Mucosa of descending colon (tissue), 3 donors: ENCODE measurements at regions not wholly inside any gene's neighbourhood (a gene's known extent, or its start where the extent isn't known, plus 50 kb on each side); places are given as distances from the start of the nearest gene placed in this dataset.
"Not testable (repeated sequence)": the region's sequence is repeated elsewhere in the genome, so short reads cannot be mapped to it uniquely, and the experiment has no call there.

ENCODE experiments used
- ATAC-seq: fragments of 200-7000 bp; cut with Tn5 transposase; one replicate; pipeline ENCODE4 v1.9.1; 2020; ENCODE audit warnings: mild to moderate bottlenecking, moderate library complexity
- DNase-seq, 3 donors: peaks; one replicate each; pipeline ENCODE4 v3.0.0-alpha.2; 2020
- H3K36me3 ChIP-seq: fragments of 200-600 bp; one replicate; pipeline ENCODE4 v1.8.0; 2021; ENCODE audit warnings: low read depth, mild to moderate bottlenecking
- H3K4me1 ChIP-seq: fragments of 200-600 bp; one replicate; pipeline ENCODE4 v1.8.0; 2021; ENCODE audit warnings: low read depth, mild to moderate bottlenecking
- H3K4me3 ChIP-seq: fragments of 200-600 bp; one replicate; pipeline ENCODE4 v1.8.0; 2021; ENCODE audit warnings: mild to moderate bottlenecking
- H3K9me3 ChIP-seq: fragments of 200-600 bp; one replicate; pipeline ENCODE4 v1.8.0; 2021; ENCODE audit warnings: mild to moderate bottlenecking
- intact Hi-C, 2 donors: fragments of 100-400 bp; cut with DNase I in 1 of 2; cut with micrococcal nuclease in 1 of 2; formaldehyde crosslinking; loops; one replicate each; pipeline versions ENCODE4 v1.11.0 to v1.11.1; 2022; cut with DNase I, micrococcal nuclease
- TF ChIP-seq, protein P1 (sequence below): fragments of 200-600 bp; IDR thresholded peaks from one replicate; pipeline ENCODE4 v1.8.0; 2022; ENCODE audit warnings: antibody characterized with exemption, mild to moderate bottlenecking
- donor health status: DM: no; HTN: no; CAD: no; lungs with moderate emphysema.
- donor health status: DM: no; HTN: no; CAD: no.
- donor health status: DM: no; HTN: yes; CAD: no.

GRCh38 chr10:3874990-3875841, 90.2 kb upstream of the KLF6 start:
- Histone ChIP-seq H3K9me3 (no peaks in the 10 kb centered on the region), H3K4me1 (peaks cover 20% of the 10 kb centered on the region), H3K36me3 (no peaks in the 10 kb centered on the region), H3K4me3 (no peak overlapping the region)
- TF ChIP-seq, protein P1, sequence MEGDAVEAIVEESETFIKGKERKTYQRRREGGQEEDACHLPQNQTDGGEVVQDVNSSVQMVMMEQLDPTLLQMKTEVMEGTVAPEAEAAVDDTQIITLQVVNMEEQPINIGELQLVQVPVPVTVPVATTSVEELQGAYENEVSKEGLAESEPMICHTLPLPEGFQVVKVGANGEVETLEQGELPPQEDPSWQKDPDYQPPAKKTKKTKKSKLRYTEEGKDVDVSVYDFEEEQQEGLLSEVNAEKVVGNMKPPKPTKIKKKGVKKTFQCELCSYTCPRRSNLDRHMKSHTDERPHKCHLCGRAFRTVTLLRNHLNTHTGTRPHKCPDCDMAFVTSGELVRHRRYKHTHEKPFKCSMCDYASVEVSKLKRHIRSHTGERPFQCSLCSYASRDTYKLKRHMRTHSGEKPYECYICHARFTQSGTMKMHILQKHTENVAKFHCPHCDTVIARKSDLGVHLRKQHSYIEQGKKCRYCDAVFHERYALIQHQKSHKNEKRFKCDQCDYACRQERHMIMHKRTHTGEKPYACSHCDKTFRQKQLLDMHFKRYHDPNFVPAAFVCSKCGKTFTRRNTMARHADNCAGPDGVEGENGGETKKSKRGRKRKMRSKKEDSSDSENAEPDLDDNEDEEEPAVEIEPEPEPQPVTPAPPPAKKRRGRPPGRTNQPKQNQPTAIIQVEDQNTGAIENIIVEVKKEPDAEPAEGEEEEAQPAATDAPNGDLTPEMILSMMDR: no peak
- peak; percentile 67 for ATAC-seq
- peak in 1 of 3 donors; percentile 58 for DNase-seq
- intact Hi-C loops: no loop called here

DNA sequence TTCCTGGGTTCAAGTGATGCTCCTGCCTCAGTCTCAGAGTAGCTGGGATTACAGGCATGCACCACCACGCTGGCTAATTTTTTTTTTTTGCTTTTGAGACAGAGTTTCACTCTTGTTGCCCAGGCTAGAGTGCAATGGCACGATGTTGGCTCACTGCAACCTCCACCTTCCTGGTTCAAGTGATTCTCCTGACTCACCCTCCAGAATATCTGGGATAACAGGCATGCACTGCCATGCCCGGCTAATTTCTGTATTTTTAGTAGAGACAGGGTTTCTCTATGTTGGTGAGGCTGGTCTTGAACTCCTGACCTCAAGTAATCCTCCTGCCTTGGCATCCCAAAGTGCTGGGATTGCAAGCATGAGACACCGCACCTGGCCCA, 89.6 kb upstream of the KLF6 start:
- ATAC-seq, H3K36me3 ChIP-seq, intact Hi-C loops, DNase-seq, H3K4me3 ChIP-seq, H3K9me3 ChIP-seq: not testable (repeated sequence)
- H3K4me1 ChIP-seq: peaks cover 20% of the 10 kb centered on the region

DNA sequence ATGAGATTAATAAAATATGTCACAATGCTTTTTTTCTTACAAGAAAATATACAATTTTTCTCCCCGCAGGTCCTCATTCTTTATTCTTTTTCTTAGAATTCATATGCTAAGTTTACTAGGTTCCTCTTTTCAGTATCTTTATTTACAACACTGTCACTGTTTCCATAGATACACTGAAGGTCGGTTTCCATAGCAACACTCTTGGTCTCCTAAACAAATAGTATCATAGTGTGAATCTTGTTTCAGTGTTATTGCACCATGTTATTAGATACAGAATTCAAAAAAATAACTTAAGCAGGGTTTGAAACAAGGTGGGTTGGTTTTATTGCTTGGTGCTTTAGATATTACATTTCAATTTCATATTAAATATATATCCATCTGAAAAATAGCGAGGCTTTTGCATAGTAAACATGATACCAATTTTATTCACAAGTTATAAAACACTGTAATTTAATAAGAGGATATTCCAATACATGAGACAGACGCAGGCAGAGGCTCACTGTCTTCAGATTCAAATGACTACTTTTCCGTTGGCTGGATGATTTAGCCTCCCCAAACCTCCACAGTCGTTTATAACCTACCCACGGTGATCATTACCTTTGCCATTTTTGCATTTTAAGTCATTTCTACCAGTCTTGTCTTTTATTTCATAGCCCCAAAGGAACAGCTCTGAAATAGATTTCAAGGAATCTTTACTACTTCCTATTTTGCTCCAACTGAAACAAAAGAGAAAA, 88.9 kb upstream of the KLF6 start:
- intact Hi-C loops: no loop called here
- H3K36me3 ChIP-seq: no peaks in the 10 kb centered on the region
- TF ChIP-seq, protein P1: no peak
- no peak for DNase-seq
- no peak overlapping the region for H3K4me3 ChIP-seq
- peaks cover 27% of the 10 kb centered on the region for H3K4me1 ChIP-seq
- H3K9me3 ChIP-seq: no peaks in the 10 kb centered on the region
- ATAC-seq: peak; percentile 66

GRCh38 chr10:3872712-3873329, 87.8 kb upstream of the KLF6 start:
- Histone ChIP-seq H3K4me3 (no peak overlapping the region), H3K36me3 (no peaks in the 10 kb centered on the region), H3K9me3 (no peaks in the 10 kb centered on the region), H3K4me1 (peaks cover 36% of the 10 kb centered on the region)
- intact Hi-C loops: no loop called here
- DNase-seq: no peak
- TF ChIP-seq, protein P1: no peak
- ATAC-seq: no peak

GRCh38 chr10:3871424-3871996, 86.5 kb upstream of the KLF6 start:
- DNase-seq (no peak), ATAC-seq (no peak)
- Histone ChIP-seq H3K4me1 (peaks cover 44% of the 10 kb centered on the region), H3K36me3 (no peaks in the 10 kb centered on the region), H3K4me3 (no peak overlapping the region), H3K9me3 (no peaks in the 10 kb centered on the region)
- TF ChIP-seq, protein P1: no peak
- intact Hi-C loops: no loop called here
